Activated B cell treated with CpG ODN at 0.5 μM for 24 hours (primary cell): ENCODE measurements at regions not wholly inside any gene's neighbourhood (a gene's known extent, or its start where the extent isn't known, plus 50 kb on each side); places are given as distances from the start of the nearest gene placed in this dataset.

Source experiments
- ATAC-seq: fragments of 200-7000 bp; cut with Tn5 transposase; one replicate; pipeline ENCODE4 v1.10.0; 2021; ENCODE audit warnings: low read depth, mild to moderate bottlenecking, moderate library complexity
- CTCF ChIA-PET: fragments of 350-600 bp; sonication (Branson Sonifier 250); formaldehyde crosslinking; loops from one replicate; lab custom pipeline; 2021; ENCODE audit warnings: antibody characterized with exemption; lab: Charles Lee
- POLR2A ChIA-PET: fragments of 350-600 bp; sonication (Branson Sonifier 250); formaldehyde crosslinking; loops from one replicate; lab custom pipeline; 2021; ENCODE audit warnings: antibody characterized with exemption; lab: Charles Lee
- DNase-seq: peaks from one replicate; pipeline ENCODE4 v3.0.0; 2022
- H3K27ac Mint-ChIP-seq: one replicate; pipeline ENCODE4 v1.8.0; 2020; ENCODE audit warnings: mixed read lengths
- H3K27me3 Mint-ChIP-seq: one replicate; pipeline ENCODE4 v1.8.0; 2021; ENCODE audit warnings: mixed read lengths
- H3K36me3 Mint-ChIP-seq: one replicate; pipeline ENCODE4 v1.8.0; 2021; ENCODE audit warnings: low read depth, mixed read lengths
- H3K4me1 Mint-ChIP-seq: one replicate; pipeline ENCODE4 v1.8.0; 2021; ENCODE audit warnings: mixed read lengths
- H3K4me3 Mint-ChIP-seq: one replicate; pipeline ENCODE4 v1.8.0; 2020; ENCODE audit warnings: mild to moderate bottlenecking, mixed read lengths
- H3K9me3 Mint-ChIP-seq: one replicate; pipeline ENCODE4 v1.8.0; 2020; ENCODE audit warnings: mixed read lengths
- CTCF ChIP-seq: fragments of 200-600 bp; IDR thresholded peaks from one replicate; pipeline ENCODE4 v1.8.0; 2022; ENCODE audit warnings: antibody characterized with exemption, mild to moderate bottlenecking
- intact Hi-C: fragments of 100-400 bp; cut with micrococcal nuclease; formaldehyde crosslinking; loops from one replicate; pipeline ENCODE4 v1.15.1; 2024

DNA sequence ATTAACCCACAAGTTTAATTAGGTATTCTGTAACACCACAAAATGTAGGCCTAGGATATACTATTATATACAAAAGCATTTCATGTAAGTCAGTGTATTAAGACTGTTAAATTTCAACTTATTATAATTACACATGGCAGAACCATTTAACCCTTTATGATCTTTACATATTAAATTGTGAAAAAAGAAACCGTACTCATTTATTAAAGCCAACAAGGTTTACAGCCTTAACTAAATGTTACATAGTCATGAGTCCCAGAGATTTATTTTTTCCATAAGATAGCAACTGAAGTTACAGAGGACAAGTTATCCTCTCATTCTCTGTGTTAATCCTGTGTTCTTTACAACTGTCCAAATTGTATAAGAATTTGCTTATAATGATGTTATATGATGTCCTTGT lies 615.8 kb upstream of the AGTR1 start:
- H3K9me3 Mint-ChIP-seq: no peaks in the 10 kb centered on the region
- H3K27me3 Mint-ChIP-seq: no peaks in the 10 kb centered on the region
- H3K36me3 Mint-ChIP-seq: no peaks in the 10 kb centered on the region
- no peaks in the 10 kb centered on the region for H3K4me1 Mint-ChIP-seq
- no peak for ATAC-seq
- ChIA-PET POLR2A (no interaction called here), CTCF (no interaction called here)
- no peak for TF ChIP-seq CTCF
- H3K4me3 Mint-ChIP-seq: no peak overlapping the region
- intact Hi-C loops: no loop called here
- no peak overlapping the region for H3K27ac Mint-ChIP-seq
- DNase-seq: no peak

- no peak for TF ChIP-seq CTCF
- H3K4me3 Mint-ChIP-seq: no peak overlapping the region
- CTCF ChIA-PET: no interaction called here
- no peaks in the 10 kb centered on the region for H3K4me1 Mint-ChIP-seq
- H3K27ac Mint-ChIP-seq: no peak overlapping the region
- no peaks in the 10 kb centered on the region for H3K27me3 Mint-ChIP-seq
- H3K36me3 Mint-ChIP-seq: no peaks in the 10 kb centered on the region
- H3K9me3 Mint-ChIP-seq: no peaks in the 10 kb centered on the region
- DNase-seq (no peak), ATAC-seq (no peak)
- intact Hi-C loops: no loop called here
- POLR2A ChIA-PET: no interaction called here
Measured at GRCh38 chr3:148082506-148083280, 615.0 kb upstream of the AGTR1 start.

- H3K4me3 Mint-ChIP-seq: no peak overlapping the region
- intact Hi-C loops: no loop called here
- no peaks in the 10 kb centered on the region for H3K9me3 Mint-ChIP-seq
- ChIA-PET CTCF (no interaction called here), POLR2A (no interaction called here)
- DNase-seq: no peak
- no peaks in the 10 kb centered on the region for H3K4me1 Mint-ChIP-seq
- no peaks in the 10 kb centered on the region for H3K36me3 Mint-ChIP-seq
- no peak overlapping the region for H3K27ac Mint-ChIP-seq
- no peaks in the 10 kb centered on the region for H3K27me3 Mint-ChIP-seq
- no peak for TF ChIP-seq CTCF
- no peak for ATAC-seq
Measured at GRCh38 chr3:148083526-148084182, 614.0 kb upstream of the AGTR1 start.

- Mint-ChIP-seq H3K36me3 (no peaks in the 10 kb centered on the region), H3K27ac (no peak overlapping the region), H3K27me3 (no peaks in the 10 kb centered on the region), H3K9me3 (no peaks in the 10 kb centered on the region), H3K4me3 (no peak overlapping the region), H3K4me1 (no peaks in the 10 kb centered on the region)
- ChIA-PET POLR2A (no interaction called here), CTCF (no interaction called here)
- no peak for TF ChIP-seq CTCF
- no peak for DNase-seq
- no peak for ATAC-seq
- intact Hi-C loops: no loop called here
Measured at GRCh38 chr3:148084931-148085330, 612.8 kb upstream of the AGTR1 start.

GRCh38 chr3:148087601-148088371 lies 609.9 kb upstream of the AGTR1 start:
- ChIA-PET CTCF (no interaction called here), POLR2A (no interaction called here)
- TF ChIP-seq CTCF: no peak
- Mint-ChIP-seq H3K9me3 (no peaks in the 10 kb centered on the region), H3K36me3 (no peaks in the 10 kb centered on the region), H3K4me1 (no peaks in the 10 kb centered on the region), H3K27me3 (no peaks in the 10 kb centered on the region), H3K27ac (no peak overlapping the region), H3K4me3 (no peak overlapping the region)
- intact Hi-C loops: no loop called here
- no peak for DNase-seq
- ATAC-seq: no peak
